ENCODE measurements at regions not wholly inside any gene's neighbourhood (a gene's known extent, or its start where the extent isn't known, plus 50 kb on each side); places are given as distances from the start of the nearest gene placed in this dataset.

DNA sequence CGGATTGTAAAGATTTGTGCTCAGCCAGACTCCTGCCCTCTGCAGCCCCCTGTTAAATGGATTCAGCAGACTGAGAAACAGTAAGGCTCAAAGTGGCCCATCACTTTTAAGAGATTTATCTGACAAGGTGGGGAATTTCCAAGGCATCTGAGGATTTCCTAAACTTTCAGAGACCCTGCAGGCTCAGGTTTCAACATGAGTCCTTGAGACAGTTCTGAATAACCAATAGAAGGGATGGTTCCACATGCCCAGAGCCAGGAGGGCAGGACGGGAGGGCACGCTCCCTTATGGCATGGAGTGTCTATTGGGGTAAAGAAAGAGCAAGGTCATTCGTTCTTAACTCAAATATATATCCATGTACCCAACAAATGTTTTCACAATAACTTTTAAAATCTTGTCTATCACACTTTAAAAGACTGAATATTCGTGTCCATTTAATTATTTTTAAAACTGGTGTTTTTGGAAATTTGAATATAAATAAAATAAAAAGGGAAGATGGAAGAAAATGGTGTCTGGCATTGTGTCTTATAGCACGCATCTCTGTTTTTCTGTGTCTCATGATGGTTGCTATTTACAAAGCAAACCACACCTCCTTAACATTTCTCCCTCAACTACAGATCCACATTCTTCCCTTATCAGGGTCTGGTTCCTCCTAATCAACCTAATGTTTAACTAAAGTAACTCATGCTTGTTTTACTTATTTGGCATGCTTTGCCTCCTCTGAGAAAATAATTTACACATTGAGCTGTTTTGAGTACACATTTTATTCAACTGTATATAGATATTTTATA lies 56.0 kb upstream of the DSG1 start:
- TF ChIP-seq, protein P1, sequence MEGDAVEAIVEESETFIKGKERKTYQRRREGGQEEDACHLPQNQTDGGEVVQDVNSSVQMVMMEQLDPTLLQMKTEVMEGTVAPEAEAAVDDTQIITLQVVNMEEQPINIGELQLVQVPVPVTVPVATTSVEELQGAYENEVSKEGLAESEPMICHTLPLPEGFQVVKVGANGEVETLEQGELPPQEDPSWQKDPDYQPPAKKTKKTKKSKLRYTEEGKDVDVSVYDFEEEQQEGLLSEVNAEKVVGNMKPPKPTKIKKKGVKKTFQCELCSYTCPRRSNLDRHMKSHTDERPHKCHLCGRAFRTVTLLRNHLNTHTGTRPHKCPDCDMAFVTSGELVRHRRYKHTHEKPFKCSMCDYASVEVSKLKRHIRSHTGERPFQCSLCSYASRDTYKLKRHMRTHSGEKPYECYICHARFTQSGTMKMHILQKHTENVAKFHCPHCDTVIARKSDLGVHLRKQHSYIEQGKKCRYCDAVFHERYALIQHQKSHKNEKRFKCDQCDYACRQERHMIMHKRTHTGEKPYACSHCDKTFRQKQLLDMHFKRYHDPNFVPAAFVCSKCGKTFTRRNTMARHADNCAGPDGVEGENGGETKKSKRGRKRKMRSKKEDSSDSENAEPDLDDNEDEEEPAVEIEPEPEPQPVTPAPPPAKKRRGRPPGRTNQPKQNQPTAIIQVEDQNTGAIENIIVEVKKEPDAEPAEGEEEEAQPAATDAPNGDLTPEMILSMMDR (IDR thresholded peaks at IDR 0.05; ENCODE audit: low read depth, low read length): no peak
- no peak for TF ChIP-seq POLR2A (IDR thresholded peaks at IDR 0.05; ENCODE audit: extremely low read depth, insufficient read length)
- TF ChIP-seq, protein P2, sequence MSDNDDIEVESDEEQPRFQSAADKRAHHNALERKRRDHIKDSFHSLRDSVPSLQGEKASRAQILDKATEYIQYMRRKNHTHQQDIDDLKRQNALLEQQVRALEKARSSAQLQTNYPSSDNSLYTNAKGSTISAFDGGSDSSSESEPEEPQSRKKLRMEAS (IDR thresholded peaks at IDR 0.05; ENCODE audit: low read depth, low read length): no peak
